ENCODE measurements at regions not wholly inside any gene's neighbourhood (a gene's known extent, or its start where the extent isn't known, plus 50 kb on each side); places are given as distances from the start of the nearest gene placed in this dataset.

GRCh38 chr20:22791396-22791795 lies 207.0 kb upstream of the FOXA2 start:
- Histone ChIP-seq H3K4me1 (ENCODE audit: control insufficient read depth, extremely low read depth, insufficient read depth, low read length) (peaks cover 7% of the 10 kb centered on the region), H3K9me3 (ENCODE audit: control insufficient read depth, insufficient read depth, low read depth, low read length) (no peaks in the 10 kb centered on the region), H2AFZ (ENCODE audit: low read length) (no peak overlapping the region), H4K20me1 (ENCODE audit: control insufficient read depth, extremely low read depth, insufficient read depth, low read length) (no peaks in the 10 kb centered on the region), H3K4me3 (replicated peaks in 1 of 4; ENCODE audit: control extremely low read depth in 1 of 4, insufficient read depth in 1 of 4, low read depth in 3 of 4, low read length in 4 of 4) (no peak overlapping the region), H3K27ac (ENCODE audit: insufficient read depth, low read length) (no peak overlapping the region), H3K4me2 (ENCODE audit: extremely low read depth, insufficient read depth, low read length) (no peak overlapping the region), H3K9ac (ENCODE audit: insufficient read depth, low read length) (no peak overlapping the region), H3K79me2 (ENCODE audit: control insufficient read depth, insufficient read depth, low read length) (no peaks in the 10 kb centered on the region), H3K27me3 (ENCODE audit: control insufficient read depth, insufficient read depth, low read length) (no peaks in the 10 kb centered on the region), H3K36me3 (ENCODE audit: control insufficient read depth, insufficient read depth, low read length) (no peaks in the 10 kb centered on the region)
- no peak for DNase-seq (ENCODE audit: low read depth in 2 of 2)
- TF ChIP-seq EZH2 (IDR thresholded peaks at IDR 0.05; ENCODE audit: low read length, missing control alignments) (no peak), CTCF (conservative IDR thresholded peaks at IDR 0.05 in 1 of 2, IDR thresholded peaks at IDR 0.05 in 1 of 2; ENCODE audit: low read depth in 1 of 2, low read length in 2 of 2) (no peak)

- Histone ChIP-seq H3K4me1 (ENCODE audit: control insufficient read depth, extremely low read depth, insufficient read depth, low read length) (peaks cover 11% of the 10 kb centered on the region), H3K9me3 (ENCODE audit: control insufficient read depth, insufficient read depth, low read depth, low read length) (no peaks in the 10 kb centered on the region), H3K4me2 (ENCODE audit: extremely low read depth, insufficient read depth, low read length) (no peak overlapping the region), H3K27me3 (ENCODE audit: control insufficient read depth, insufficient read depth, low read length) (no peaks in the 10 kb centered on the region), H4K20me1 (ENCODE audit: control insufficient read depth, extremely low read depth, insufficient read depth, low read length) (no peaks in the 10 kb centered on the region), H3K4me3 (replicated peaks in 1 of 4; ENCODE audit: control extremely low read depth in 1 of 4, insufficient read depth in 1 of 4, low read depth in 3 of 4, low read length in 4 of 4) (no peak overlapping the region), H3K9ac (ENCODE audit: insufficient read depth, low read length) (no peak overlapping the region), H3K27ac (ENCODE audit: insufficient read depth, low read length) (no peak overlapping the region), H3K79me2 (ENCODE audit: control insufficient read depth, insufficient read depth, low read length) (no peaks in the 10 kb centered on the region), H3K36me3 (ENCODE audit: control insufficient read depth, insufficient read depth, low read length) (no peaks in the 10 kb centered on the region), H2AFZ (ENCODE audit: low read length) (no peak overlapping the region)
- no peak for TF ChIP-seq CTCF (conservative IDR thresholded peaks at IDR 0.05 in 1 of 2, IDR thresholded peaks at IDR 0.05 in 1 of 2; ENCODE audit: low read depth in 1 of 2, low read length in 2 of 2)
- TF ChIP-seq EZH2 (IDR thresholded peaks at IDR 0.05; ENCODE audit: low read length, missing control alignments), result no peak
- no peak for DNase-seq (ENCODE audit: low read depth in 2 of 2)
Measured at GRCh38 chr20:22791877-22792525, 207.6 kb upstream of the FOXA2 start.

GRCh38 chr20:22794200-22794599 lies 209.8 kb upstream of the FOXA2 start:
- Histone ChIP-seq H3K27ac (ENCODE audit: insufficient read depth, low read length) (no peak overlapping the region), H3K27me3 (ENCODE audit: control insufficient read depth, insufficient read depth, low read length) (no peaks in the 10 kb centered on the region), H3K9ac (ENCODE audit: insufficient read depth, low read length) (no peak overlapping the region), H3K4me3 (replicated peaks in 1 of 4; ENCODE audit: control extremely low read depth in 1 of 4, insufficient read depth in 1 of 4, low read depth in 3 of 4, low read length in 4 of 4) (no peak overlapping the region), H3K4me1 (ENCODE audit: control insufficient read depth, extremely low read depth, insufficient read depth, low read length) (peaks cover 14% of the 10 kb centered on the region), H3K9me3 (ENCODE audit: control insufficient read depth, insufficient read depth, low read depth, low read length) (no peaks in the 10 kb centered on the region), H3K79me2 (ENCODE audit: control insufficient read depth, insufficient read depth, low read length) (no peaks in the 10 kb centered on the region), H3K36me3 (ENCODE audit: control insufficient read depth, insufficient read depth, low read length) (no peaks in the 10 kb centered on the region), H2AFZ (ENCODE audit: low read length) (no peak overlapping the region), H3K4me2 (ENCODE audit: extremely low read depth, insufficient read depth, low read length) (no peak overlapping the region), H4K20me1 (ENCODE audit: control insufficient read depth, extremely low read depth, insufficient read depth, low read length) (no peaks in the 10 kb centered on the region)
- peak in 1 of 2 donors; percentile 30 for DNase-seq (ENCODE audit: low read depth in 2 of 2)
- TF ChIP-seq EZH2 (IDR thresholded peaks at IDR 0.05; ENCODE audit: low read length, missing control alignments), result no peak
- no peak for TF ChIP-seq CTCF (conservative IDR thresholded peaks at IDR 0.05 in 1 of 2, IDR thresholded peaks at IDR 0.05 in 1 of 2; ENCODE audit: low read depth in 1 of 2, low read length in 2 of 2)
